Head of caudate nucleus (tissue), 42 donors: ENCODE measurements at regions not wholly inside any gene's neighbourhood (a gene's known extent, or its start where the extent isn't known, plus 50 kb on each side); places are given as distances from the start of the nearest gene placed in this dataset.

Experiments used
- DNase-seq, 42 donors: peaks; one replicate each; pipeline versions ENCODE4 v3.0.0 to v3.0.0-alpha.2; 2020 to 2021; ENCODE audit warnings: mixed read lengths in 7 of 42
- intact Hi-C: fragments of 100-400 bp; cut with DNase I; formaldehyde crosslinking; loops from one replicate; pipeline ENCODE4 v1.15.0; 2022

- DNase-seq, result no peak
- intact Hi-C loops, result no loop called here
Observed at GRCh38 chr3:147574621-147575020, 165.5 kb downstream of the ZIC1 start.

GRCh38 chr3:147575391-147575790 lies 166.2 kb downstream of the ZIC1 start:
- intact Hi-C loops, result no loop called here
- no peak for DNase-seq

- no peak for DNase-seq
Observed at GRCh38 chr3:147582642-147583041, 173.5 kb downstream of the ZIC1 start.

GRCh38 chr3:147589016-147589415 lies 179.9 kb downstream of the ZIC1 start:
- no peak for DNase-seq
- intact Hi-C loops, result no loop called here

More at GRCh38 chr3:147582642-147583041, 173.5 kb downstream of the ZIC1 start:
- intact Hi-C loops, result no loop called here

- no peak for DNase-seq
- intact Hi-C loops, result no loop called here
Observed at GRCh38 chr3:147604136-147604535, 195.0 kb downstream of the ZIC1 start.

- intact Hi-C loops, result no loop called here
Observed at GRCh38 chr3:147613725-147614124, 204.6 kb downstream of the ZIC1 start.

GRCh38 chr3:147614210-147614609 lies 205.0 kb downstream of the ZIC1 start:
- intact Hi-C loops, result no loop called here
- no peak for DNase-seq

More at GRCh38 chr3:147613725-147614124, 204.6 kb downstream of the ZIC1 start:
- no peak for DNase-seq

- no peak for DNase-seq
- intact Hi-C loops, result no loop called here
Observed at GRCh38 chr3:147615035-147615434, 205.9 kb downstream of the ZIC1 start.

- DNase-seq, result no peak
- intact Hi-C loops, result no loop called here
Observed at GRCh38 chr3:147616998-147617619, 207.9 kb downstream of the ZIC1 start.

- intact Hi-C loops, result no loop called here
- no peak for DNase-seq
Observed at GRCh38 chr3:147618691-147619090, 209.5 kb downstream of the ZIC1 start.

GRCh38 chr3:147619921-147620560 lies 210.9 kb downstream of the ZIC1 start:
- no peak for DNase-seq
- intact Hi-C loops, result no loop called here

- no peak for DNase-seq
- intact Hi-C loops, result no loop called here
Observed at GRCh38 chr3:147620906-147621305, 211.7 kb downstream of the ZIC1 start.

- no peak for DNase-seq
- intact Hi-C loops, result no loop called here
Observed at GRCh38 chr3:147630921-147631415, 221.8 kb downstream of the ZIC1 start.

GRCh38 chr3:147640781-147641180 lies 231.6 kb downstream of the ZIC1 start:
- intact Hi-C loops, result no loop called here
- DNase-seq, result no peak

- DNase-seq, result no peak
- intact Hi-C loops, result no loop called here
Observed at GRCh38 chr3:147645761-147646160, 236.6 kb downstream of the ZIC1 start.

GRCh38 chr3:147649475-147649874 lies 240.3 kb downstream of the ZIC1 start:
- no peak for DNase-seq
- intact Hi-C loops, result no loop called here

- intact Hi-C loops, result no loop called here
Observed at GRCh38 chr3:147651107-147651778, 242.1 kb downstream of the ZIC1 start.

GRCh38 chr3:147652651-147653366 lies 243.6 kb downstream of the ZIC1 start:
- DNase-seq, result no peak
- intact Hi-C loops, result no loop called here

More at GRCh38 chr3:147651107-147651778, 242.1 kb downstream of the ZIC1 start:
- DNase-seq, result no peak

GRCh38 chr3:147653367-147653923 lies 244.3 kb downstream of the ZIC1 start:
- intact Hi-C loops, result no loop called here

More at GRCh38 chr3:147653367-147653923, 244.3 kb downstream of the ZIC1 start:
- DNase-seq, result no peak
